Stimulated activated naive CD8-positive, alpha-beta T cell treated with anti-CD3 and anti-CD28 coated beads, Interleukin-15, Interleukin-2, amounts not matched to agents 100 ng/mL and 50 ng/mL, for 24 hours (primary cell): ENCODE measurements at regions not wholly inside any gene's neighbourhood (a gene's known extent, or its start where the extent isn't known, plus 50 kb on each side); places are given as distances from the start of the nearest gene placed in this dataset.

Experiments
- H3K27ac Mint-ChIP-seq: one replicate; pipeline ENCODE4 v1.8.0; 2021; ENCODE audit warnings: mild to moderate bottlenecking, mixed read lengths
- H3K27me3 Mint-ChIP-seq: one replicate; pipeline ENCODE4 v1.8.0; 2021; ENCODE audit warnings: mixed read lengths
- H3K36me3 Mint-ChIP-seq: one replicate; pipeline ENCODE4 v1.8.0; 2021; ENCODE audit warnings: low read depth, mixed read lengths
- H3K4me1 Mint-ChIP-seq: one replicate; pipeline ENCODE4 v1.8.0; 2021; ENCODE audit warnings: low read depth, mixed read lengths
- H3K4me3 Mint-ChIP-seq: one replicate; pipeline ENCODE4 v1.8.0; 2021; ENCODE audit warnings: mild to moderate bottlenecking, mixed read lengths
- H3K9me3 Mint-ChIP-seq: one replicate; pipeline ENCODE4 v1.8.0; 2021; ENCODE audit warnings: mixed read lengths

DNA sequence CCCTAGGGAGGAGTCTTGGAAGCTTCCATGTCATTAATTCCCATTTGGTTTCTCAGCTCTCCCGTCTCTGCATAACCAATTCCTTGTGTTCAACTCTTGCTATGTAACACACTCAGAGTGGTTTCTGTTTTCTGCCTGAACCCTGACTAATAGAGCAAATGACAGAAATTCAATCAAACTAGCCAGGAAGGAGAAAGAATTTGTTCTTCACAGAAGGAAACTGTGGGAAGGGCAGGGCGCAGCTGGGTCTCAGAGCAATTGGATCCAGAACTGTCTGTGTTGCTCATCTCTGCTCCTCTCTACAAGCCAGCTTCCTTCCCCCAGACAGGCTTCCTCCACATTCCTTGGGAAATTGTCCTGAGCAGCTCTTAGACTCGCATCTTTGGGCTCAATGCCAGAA is 269.8 kb downstream of the TNS1 start:
- no peak overlapping the region for H3K27ac Mint-ChIP-seq

DNA sequence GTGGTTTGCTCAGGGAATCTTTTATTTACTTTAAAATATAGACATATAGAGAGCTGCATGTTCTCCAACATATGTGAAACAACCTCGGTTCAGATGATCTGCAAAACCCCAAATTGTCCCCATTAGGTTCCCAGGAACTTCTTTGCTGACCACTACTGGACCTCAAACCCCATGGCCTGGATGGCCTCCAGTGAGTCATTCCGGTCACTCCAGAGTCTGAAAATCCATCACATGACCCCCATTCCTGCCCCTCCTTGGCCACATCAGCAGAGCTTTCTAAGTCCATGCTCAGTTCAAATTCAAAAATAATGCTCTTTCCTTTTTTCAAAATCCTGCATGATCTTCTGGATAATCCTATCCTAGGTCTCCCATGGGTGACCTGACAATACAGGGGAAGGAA is 271.0 kb downstream of the TNS1 start:
- Mint-ChIP-seq H3K27ac (no peak overlapping the region), H3K4me1 (peaks cover 29% of the 10 kb centered on the region), H3K27me3 (no peaks in the 10 kb centered on the region), H3K4me3 (no peak overlapping the region), H3K9me3 (no peaks in the 10 kb centered on the region), H3K36me3 (no peaks in the 10 kb centered on the region)

More for the DNA sequence above, 269.8 kb downstream of the TNS1 start:
- Mint-ChIP-seq H3K9me3 (no peaks in the 10 kb centered on the region), H3K4me3 (no peak overlapping the region), H3K27me3 (no peaks in the 10 kb centered on the region), H3K4me1 (peaks cover 29% of the 10 kb centered on the region), H3K36me3 (no peaks in the 10 kb centered on the region)

GRCh38 chr2:217729421-217730053 is 273.3 kb downstream of the TNS1 start:
- H3K4me3 Mint-ChIP-seq, result no peak overlapping the region
- H3K36me3 Mint-ChIP-seq, result no peaks in the 10 kb centered on the region
- peaks cover 18% of the 10 kb centered on the region for H3K4me1 Mint-ChIP-seq
- no peaks in the 10 kb centered on the region for H3K27me3 Mint-ChIP-seq
- no peaks in the 10 kb centered on the region for H3K9me3 Mint-ChIP-seq
- no peak overlapping the region for H3K27ac Mint-ChIP-seq

- Mint-ChIP-seq H3K4me1 (peaks cover 4% of the 10 kb centered on the region), H3K36me3 (no peaks in the 10 kb centered on the region), H3K27me3 (no peaks in the 10 kb centered on the region), H3K4me3 (no peak overlapping the region), H3K9me3 (no peaks in the 10 kb centered on the region), H3K27ac (no peak overlapping the region)
Observed at GRCh38 chr2:217727801-217728200, 275.0 kb downstream of the TNS1 start.

DNA sequence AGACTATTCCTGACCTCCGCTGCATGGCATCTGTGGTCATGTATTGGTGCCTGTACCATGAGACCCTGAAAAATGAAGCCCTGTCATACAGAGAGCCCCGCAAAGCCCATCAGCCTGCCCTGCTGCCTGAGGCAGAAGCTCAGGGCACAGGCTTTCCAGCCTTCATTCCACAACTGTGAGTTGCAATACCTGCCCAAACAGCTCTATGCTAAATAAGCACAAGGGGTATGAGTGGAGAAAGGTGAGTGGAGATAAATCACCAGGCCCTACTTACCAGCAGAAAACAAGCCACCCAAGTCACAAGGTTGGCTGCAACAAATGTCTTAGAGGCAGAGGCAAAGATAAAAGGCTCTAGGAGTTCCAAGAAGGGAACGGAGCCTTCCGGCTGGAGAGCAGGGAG is 277.4 kb downstream of the TNS1 start:
- Mint-ChIP-seq H3K9me3 (no peaks in the 10 kb centered on the region), H3K27ac (no peak overlapping the region), H3K4me1 (no peaks in the 10 kb centered on the region), H3K27me3 (no peaks in the 10 kb centered on the region), H3K36me3 (no peaks in the 10 kb centered on the region), H3K4me3 (no peak overlapping the region)

DNA sequence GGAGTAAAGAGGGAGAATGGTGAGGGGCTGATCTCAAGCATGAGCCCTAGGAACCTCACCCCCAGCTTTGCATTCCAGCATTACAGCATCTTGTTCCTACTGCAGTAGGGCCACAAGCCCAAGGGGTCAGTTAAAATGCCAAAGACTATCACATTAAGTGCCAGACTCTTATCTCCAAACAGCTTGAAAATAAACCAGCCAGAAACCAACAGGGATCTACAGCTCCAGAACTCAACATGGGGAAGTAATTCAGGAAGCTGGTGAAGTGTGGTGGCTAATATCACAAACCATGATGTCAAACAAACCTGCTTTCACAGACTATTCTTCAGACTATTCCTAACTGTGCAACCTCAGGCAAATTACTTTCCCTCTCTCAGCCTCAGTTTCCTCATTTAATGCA is 278.3 kb downstream of the TNS1 start:
- H3K36me3 Mint-ChIP-seq, result no peaks in the 10 kb centered on the region
- no peak overlapping the region for H3K27ac Mint-ChIP-seq
- H3K9me3 Mint-ChIP-seq, result no peaks in the 10 kb centered on the region
- H3K4me3 Mint-ChIP-seq, result no peak overlapping the region
- no peaks in the 10 kb centered on the region for H3K27me3 Mint-ChIP-seq
- no peaks in the 10 kb centered on the region for H3K4me1 Mint-ChIP-seq

DNA sequence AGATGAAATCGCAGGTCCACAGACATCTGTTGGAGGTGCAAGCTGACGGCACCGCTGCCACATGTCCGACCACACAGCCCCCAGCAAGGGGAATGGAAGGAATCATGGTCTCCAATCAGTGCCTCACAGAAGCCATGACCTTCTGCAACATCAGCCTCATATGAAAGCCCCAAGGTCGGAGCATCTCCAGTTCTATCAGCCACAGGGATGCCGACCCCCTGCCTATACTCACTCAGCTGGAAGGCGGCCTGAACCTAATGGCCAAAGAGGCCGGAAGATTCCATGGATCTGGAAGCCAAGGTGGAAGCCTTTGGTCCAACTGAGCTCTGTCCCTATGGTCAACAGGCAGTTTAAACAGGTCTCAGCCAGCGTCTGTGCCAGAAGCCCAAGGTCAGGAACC is 278.8 kb downstream of the TNS1 start:
- Mint-ChIP-seq H3K36me3 (no peaks in the 10 kb centered on the region), H3K27me3 (no peaks in the 10 kb centered on the region), H3K9me3 (no peaks in the 10 kb centered on the region), H3K27ac (no peak overlapping the region), H3K4me3 (no peak overlapping the region), H3K4me1 (no peaks in the 10 kb centered on the region)

DNA sequence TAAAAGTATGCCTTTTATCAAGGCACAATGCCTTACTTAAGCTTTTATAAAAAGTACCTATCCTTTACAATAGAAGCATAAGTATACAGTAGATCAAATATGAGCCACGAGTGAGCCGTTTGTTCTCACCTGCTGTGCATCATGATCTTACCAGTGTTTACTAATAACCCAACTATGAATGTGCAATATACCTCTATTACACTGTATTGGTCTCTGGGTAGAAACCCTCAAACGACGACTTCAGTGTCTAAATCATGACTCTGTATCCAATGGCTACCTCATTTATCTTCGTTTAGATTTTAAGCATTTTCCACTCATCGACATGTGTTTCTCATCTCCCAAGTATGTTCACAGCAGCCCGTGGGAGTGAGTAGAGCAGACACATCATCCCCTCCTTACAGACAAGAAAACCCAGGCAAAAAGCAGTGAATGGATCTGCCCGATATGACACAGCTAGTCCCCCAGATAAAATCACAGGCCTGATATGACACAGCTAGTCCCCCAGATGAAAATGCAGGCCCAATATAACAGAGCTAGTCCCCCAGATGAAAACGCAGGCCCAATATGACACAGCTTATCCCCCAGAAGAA is 279.8 kb downstream of the TNS1 start:
- H3K4me3 Mint-ChIP-seq, result no peak overlapping the region
- no peaks in the 10 kb centered on the region for H3K36me3 Mint-ChIP-seq
- H3K27me3 Mint-ChIP-seq, result no peaks in the 10 kb centered on the region
- H3K27ac Mint-ChIP-seq, result no peak overlapping the region
- H3K4me1 Mint-ChIP-seq, result no peaks in the 10 kb centered on the region
- H3K9me3 Mint-ChIP-seq, result no peaks in the 10 kb centered on the region

DNA sequence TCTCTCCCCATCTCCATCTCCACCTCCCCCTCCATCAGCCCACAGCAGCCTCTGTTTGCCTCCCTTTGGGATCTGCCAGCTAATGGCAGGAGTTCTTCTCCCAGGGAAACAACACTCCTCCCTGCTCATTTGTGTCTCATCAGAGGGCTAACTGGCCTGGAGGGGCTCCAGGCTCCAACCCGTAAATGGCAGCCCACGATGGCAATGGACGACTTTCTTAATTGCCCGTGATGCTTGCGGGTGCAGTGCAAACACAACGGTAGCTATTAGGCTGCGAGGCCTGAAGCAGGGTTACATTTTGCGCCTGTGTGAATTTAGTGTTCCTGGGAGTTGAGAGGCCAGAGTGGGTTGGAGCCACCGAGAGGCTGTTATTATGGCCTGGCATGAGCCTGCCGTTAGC is 285.1 kb downstream of the TNS1 start:
- Mint-ChIP-seq H3K4me1 (no peaks in the 10 kb centered on the region), H3K27me3 (no peaks in the 10 kb centered on the region), H3K27ac (no peak overlapping the region), H3K36me3 (no peaks in the 10 kb centered on the region), H3K9me3 (no peaks in the 10 kb centered on the region), H3K4me3 (no peak overlapping the region)

DNA sequence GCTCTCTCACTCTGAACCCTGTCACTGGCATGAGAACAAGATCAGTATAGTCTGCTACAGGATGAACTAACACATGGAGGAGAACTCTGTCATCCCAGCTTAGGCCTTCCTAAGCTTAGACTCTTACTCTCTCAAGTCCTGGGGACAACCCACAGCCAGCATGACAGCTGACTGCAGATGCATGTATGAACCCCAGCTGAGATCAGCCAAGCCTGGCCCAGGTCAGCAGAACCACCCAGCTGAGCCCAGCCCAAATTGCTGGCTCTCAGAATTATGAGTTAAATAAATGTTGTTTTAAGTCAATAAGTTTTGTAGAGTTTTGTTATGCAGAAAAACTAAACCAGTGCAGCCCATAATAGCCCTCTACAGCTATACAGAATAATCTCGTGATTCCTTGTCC is 287.3 kb downstream of the TNS1 start:
- H3K27me3 Mint-ChIP-seq, result peaks cover 2% of the 10 kb centered on the region

GRCh38 chr2:217714287-217714751 is 288.5 kb downstream of the TNS1 start:
- Mint-ChIP-seq H3K4me1 (no peaks in the 10 kb centered on the region), H3K27me3 (peaks cover 2% of the 10 kb centered on the region), H3K27ac (no peak overlapping the region), H3K36me3 (no peaks in the 10 kb centered on the region), H3K9me3 (no peaks in the 10 kb centered on the region), H3K4me3 (no peak overlapping the region)

More for the DNA sequence above, 287.3 kb downstream of the TNS1 start:
- no peak overlapping the region for H3K4me3 Mint-ChIP-seq
- H3K36me3 Mint-ChIP-seq, result no peaks in the 10 kb centered on the region
- no peaks in the 10 kb centered on the region for H3K9me3 Mint-ChIP-seq
- H3K4me1 Mint-ChIP-seq, result no peaks in the 10 kb centered on the region
- no peak overlapping the region for H3K27ac Mint-ChIP-seq

GRCh38 chr2:217713395-217714286 is 289.2 kb downstream of the TNS1 start:
- no peak overlapping the region for H3K4me3 Mint-ChIP-seq
- H3K4me1 Mint-ChIP-seq, result no peaks in the 10 kb centered on the region
- no peak overlapping the region for H3K27ac Mint-ChIP-seq
- H3K36me3 Mint-ChIP-seq, result no peaks in the 10 kb centered on the region
- H3K27me3 Mint-ChIP-seq, result peaks cover 2% of the 10 kb centered on the region
- H3K9me3 Mint-ChIP-seq, result no peaks in the 10 kb centered on the region

DNA sequence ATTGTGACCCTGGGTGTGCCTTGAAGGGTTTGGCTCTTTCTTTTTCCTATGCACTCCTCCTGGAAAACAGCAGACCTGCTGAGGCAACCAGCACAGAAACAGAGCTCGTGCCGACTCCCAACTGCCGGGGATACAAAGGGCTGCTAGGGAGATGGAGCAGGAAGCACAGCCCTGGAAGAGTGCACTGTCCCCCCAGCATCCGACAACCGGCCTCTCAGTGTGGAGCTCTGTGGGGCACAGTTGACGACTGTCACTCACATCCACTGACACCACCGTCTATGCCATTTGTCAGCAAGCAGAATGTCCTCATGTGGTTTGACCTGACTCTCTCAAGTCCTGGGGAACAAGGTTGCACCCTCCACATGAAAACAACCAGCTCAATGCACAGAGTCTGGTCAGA is 290.4 kb downstream of the TNS1 start:
- H3K9me3 Mint-ChIP-seq, result no peaks in the 10 kb centered on the region
- H3K4me3 Mint-ChIP-seq, result no peak overlapping the region
- peaks cover 2% of the 10 kb centered on the region for H3K27me3 Mint-ChIP-seq
- H3K36me3 Mint-ChIP-seq, result no peaks in the 10 kb centered on the region
- H3K4me1 Mint-ChIP-seq, result no peaks in the 10 kb centered on the region
- no peak overlapping the region for H3K27ac Mint-ChIP-seq

DNA sequence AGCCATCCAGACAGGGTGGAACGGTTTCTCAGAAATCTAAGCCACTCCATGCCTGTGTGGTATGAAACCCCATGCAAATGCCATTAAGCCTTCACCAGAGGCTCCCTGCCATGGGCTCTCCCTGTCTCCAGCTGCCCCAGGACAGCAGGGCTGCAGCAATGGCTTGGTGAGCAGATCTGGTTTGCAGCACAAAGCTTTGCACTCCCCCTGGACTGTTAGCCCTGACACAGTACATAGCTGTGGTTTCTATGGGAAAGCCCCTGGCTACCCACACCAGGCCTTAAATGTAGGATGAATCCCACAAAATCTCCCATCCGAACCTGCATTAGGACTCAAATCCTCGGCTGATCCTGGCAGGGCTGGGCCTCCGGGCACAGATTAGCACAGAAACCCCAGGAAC is 291.6 kb downstream of the TNS1 start:
- H3K4me1 Mint-ChIP-seq, result no peaks in the 10 kb centered on the region
- H3K36me3 Mint-ChIP-seq, result no peaks in the 10 kb centered on the region
- no peaks in the 10 kb centered on the region for H3K9me3 Mint-ChIP-seq
- no peak overlapping the region for H3K27ac Mint-ChIP-seq
- H3K27me3 Mint-ChIP-seq, result peaks cover 2% of the 10 kb centered on the region
- no peak overlapping the region for H3K4me3 Mint-ChIP-seq

DNA sequence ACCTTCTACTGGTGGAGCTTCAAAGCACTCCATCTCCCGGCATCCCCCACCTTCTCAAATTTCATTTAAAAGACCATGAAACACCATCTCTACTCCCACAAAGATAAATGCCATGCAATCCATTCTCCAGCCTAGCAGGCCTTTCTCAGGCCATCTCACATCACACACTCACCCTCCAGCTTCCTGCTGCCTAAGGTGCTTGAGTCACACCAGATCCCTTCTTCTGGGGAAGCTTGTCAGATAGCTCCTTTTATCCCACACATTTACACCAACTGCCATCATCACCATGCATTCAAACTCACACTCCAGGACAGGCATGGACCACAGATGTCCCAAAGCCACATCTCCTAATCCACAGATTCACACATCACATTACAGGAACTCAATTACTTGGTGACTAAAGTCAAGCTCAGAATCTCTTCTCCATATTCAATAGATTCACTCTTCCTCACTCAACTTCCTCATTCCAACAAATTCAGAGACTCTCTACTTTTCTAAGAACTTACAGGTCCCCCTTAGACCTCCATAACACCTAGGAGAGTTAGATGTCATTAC is 292.5 kb downstream of the TNS1 start:
- Mint-ChIP-seq H3K9me3 (no peaks in the 10 kb centered on the region), H3K27ac (no peak overlapping the region), H3K27me3 (peaks cover 2% of the 10 kb centered on the region), H3K4me3 (no peak overlapping the region), H3K4me1 (no peaks in the 10 kb centered on the region), H3K36me3 (no peaks in the 10 kb centered on the region)
